ENCODE measurements at regions not wholly inside any gene's neighbourhood (a gene's known extent, or its start where the extent isn't known, plus 50 kb on each side); places are given as distances from the start of the nearest gene placed in this dataset.

GRCh38 chr9:113785334-113785733 is 90.8 kb upstream of the ZNF618 start:
- no peak for DNase-seq (ENCODE audit: low read depth)

GRCh38 chr9:113786071-113786470 is 90.0 kb upstream of the ZNF618 start:
- no peak for DNase-seq (ENCODE audit: low read depth)

- no peak for DNase-seq (ENCODE audit: low read depth)
Observed at GRCh38 chr9:113787871-113788270, 88.2 kb upstream of the ZNF618 start.

- DNase-seq (ENCODE audit: low read depth), result no peak
Observed at GRCh38 chr9:113788616-113789330, 87.3 kb upstream of the ZNF618 start.

- DNase-seq (ENCODE audit: low read depth), result no peak
Observed at GRCh38 chr9:113790093-113790492, 86.0 kb upstream of the ZNF618 start.

GRCh38 chr9:113793558-113793957 is 82.6 kb upstream of the ZNF618 start:
- no peak for DNase-seq (ENCODE audit: low read depth)

- no peak for DNase-seq (ENCODE audit: low read depth)
Observed at GRCh38 chr9:113794721-113795120, 81.4 kb upstream of the ZNF618 start.

- DNase-seq (ENCODE audit: low read depth), result no peak
Observed at GRCh38 chr9:113795811-113796392, 80.2 kb upstream of the ZNF618 start.

GRCh38 chr9:113796646-113797426 is 79.3 kb upstream of the ZNF618 start:
- DNase-seq (ENCODE audit: low read depth), result no peak

GRCh38 chr9:113798062-113799030 is 77.8 kb upstream of the ZNF618 start:
- DNase-seq (ENCODE audit: low read depth), result no peak

- no peak for DNase-seq (ENCODE audit: low read depth)
Observed at GRCh38 chr9:113800276-113800675, 75.8 kb upstream of the ZNF618 start.

GRCh38 chr9:113803811-113804589 is 72.1 kb upstream of the ZNF618 start:
- DNase-seq (ENCODE audit: low read depth), result no peak

GRCh38 chr9:113805486-113806132 is 70.5 kb upstream of the ZNF618 start:
- no peak for DNase-seq (ENCODE audit: low read depth)

GRCh38 chr9:113807173-113808061 is 68.7 kb upstream of the ZNF618 start:
- DNase-seq (ENCODE audit: low read depth), result peak; percentile 50

GRCh38 chr9:113808391-113809358 is 67.4 kb upstream of the ZNF618 start:
- DNase-seq (ENCODE audit: low read depth), result peak; percentile 73

- no peak for DNase-seq (ENCODE audit: low read depth)
Observed at GRCh38 chr9:113817171-113817570, 58.9 kb upstream of the ZNF618 start.

- DNase-seq (ENCODE audit: low read depth), result no peak
Observed at GRCh38 chr9:113818391-113818790, 57.7 kb upstream of the ZNF618 start.

- no peak for DNase-seq (ENCODE audit: low read depth)
Observed at GRCh38 chr9:113822315-113822714, 53.8 kb upstream of the ZNF618 start.
